HG02943 (cell line): ENCODE measurements at regions not wholly inside any gene's neighbourhood (a gene's known extent, or its start where the extent isn't known, plus 50 kb on each side); places are given as distances from the start of the nearest gene placed in this dataset.

Source experiments
- ATAC-seq: cut with Tn5 transposase; IDR thresholded peaks from one replicate; pipeline ENCODE4 v1.9.1; 2021; ENCODE audit warnings: mild to moderate bottlenecking, low read depth, moderate library complexity; ENCODE audit not compliant: unreplicated experiment

- no peak for ATAC-seq
Measured at GRCh38 chr2:217491271-217491670, 511.5 kb downstream of the TNS1 start.

GRCh38 chr2:217489145-217489960, 513.4 kb downstream of the TNS1 start:
- ATAC-seq, result no peak

DNA sequence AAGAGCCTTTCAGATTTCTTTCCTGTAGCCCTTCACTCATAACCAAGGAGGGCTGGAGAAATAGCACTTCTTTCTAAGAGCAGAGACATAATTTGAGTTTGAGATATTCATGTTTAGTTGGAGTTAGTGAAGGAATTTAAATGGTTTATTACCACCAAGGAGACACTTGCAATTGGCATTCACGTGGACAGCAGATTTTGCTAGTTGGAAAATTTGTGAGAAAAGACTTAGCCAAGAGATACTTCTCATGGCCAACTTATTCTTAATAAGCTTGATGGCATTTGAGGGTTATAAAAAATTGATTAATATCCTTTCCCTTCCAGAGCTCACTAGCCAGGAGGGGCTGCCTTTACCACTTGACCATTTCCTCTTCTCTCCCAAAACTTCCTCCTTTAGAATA, 518.7 kb downstream of the TNS1 start:
- no peak for ATAC-seq

- no peak for ATAC-seq
Measured at GRCh38 chr2:217482056-217482710, 520.6 kb downstream of the TNS1 start.

DNA sequence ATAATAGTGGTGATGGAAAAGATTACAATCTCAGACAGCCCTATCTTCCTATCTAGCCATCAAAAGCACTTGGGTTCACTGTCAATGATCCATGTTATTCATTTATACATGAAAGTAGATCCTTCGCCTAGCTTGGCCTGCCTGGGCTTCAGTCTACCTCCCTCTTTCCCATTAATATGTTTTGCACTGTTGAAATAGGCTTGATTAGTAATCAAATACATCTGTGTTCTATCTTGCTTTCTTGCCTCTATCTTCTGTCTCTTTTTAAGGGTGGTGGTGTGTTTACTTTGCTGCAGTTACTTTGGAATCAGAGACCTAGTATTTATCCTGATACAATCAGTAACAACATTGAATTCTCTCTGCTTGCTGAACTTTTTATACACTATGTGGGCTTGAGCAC, 521.2 kb downstream of the TNS1 start:
- no peak for ATAC-seq

GRCh38 chr2:217479566-217479965, 523.2 kb downstream of the TNS1 start:
- ATAC-seq, result no peak

GRCh38 chr2:217478831-217479455, 523.9 kb downstream of the TNS1 start:
- no peak for ATAC-seq

DNA sequence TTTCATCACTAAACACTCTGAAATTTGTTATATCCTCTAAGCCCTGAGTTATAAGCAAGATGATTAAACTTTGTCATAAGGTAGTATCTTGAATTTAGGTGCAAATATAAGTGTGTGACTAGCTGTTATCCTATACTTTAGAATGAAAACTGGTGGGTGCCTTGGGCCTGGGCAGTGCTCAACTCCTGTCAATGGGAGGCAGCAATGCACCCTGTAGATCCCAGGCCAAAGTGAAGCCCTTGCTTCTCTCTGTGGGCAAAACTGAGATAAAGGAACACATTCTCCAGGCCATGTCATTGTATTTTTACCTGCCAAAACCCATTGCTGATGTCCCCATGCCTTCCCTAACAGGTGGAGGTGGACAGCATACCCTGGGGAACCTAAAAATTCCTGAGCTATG, 525.2 kb downstream of the TNS1 start:
- ATAC-seq, result no peak

DNA sequence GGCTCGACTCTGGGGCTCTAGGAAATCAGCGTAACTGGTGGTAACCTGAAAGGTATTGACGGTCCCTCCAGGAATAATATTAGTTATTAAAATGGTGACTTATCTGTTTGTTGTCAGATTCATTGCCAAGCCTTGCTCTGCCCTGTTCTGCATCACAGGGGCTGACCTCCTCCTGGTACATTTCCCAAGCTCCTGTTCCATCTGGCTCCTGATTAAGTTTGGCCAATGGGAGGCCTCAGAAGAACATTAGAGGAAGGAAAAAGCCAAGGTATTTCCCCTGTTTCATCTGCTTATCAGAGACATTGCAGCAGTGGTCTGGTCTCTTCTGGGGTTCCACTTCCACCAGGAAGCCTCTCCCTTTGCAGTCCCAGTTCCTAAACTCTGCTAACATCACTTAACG, 527.0 kb downstream of the TNS1 start:
- ATAC-seq, result no peak

DNA sequence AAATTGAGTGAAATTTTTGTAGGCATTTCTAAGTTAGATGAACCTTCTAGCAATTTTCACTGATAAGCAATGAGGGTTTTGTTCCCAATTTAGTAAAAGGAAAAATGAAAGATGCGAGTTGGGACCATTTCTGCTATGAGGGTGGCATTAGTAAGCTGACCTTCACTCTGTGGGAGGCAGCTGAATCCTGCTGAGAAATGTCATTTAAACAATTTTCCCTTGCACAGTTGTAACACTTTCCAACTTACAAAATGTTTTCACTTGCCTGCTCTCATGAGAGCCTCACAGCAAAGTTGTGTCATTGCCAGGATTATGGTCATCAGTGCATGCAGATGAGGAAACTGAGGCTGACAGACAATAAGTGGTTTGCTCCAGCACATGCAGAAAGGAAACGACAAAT, 527.7 kb downstream of the TNS1 start:
- ATAC-seq, result no peak

GRCh38 chr2:217471319-217471718, 531.5 kb downstream of the TNS1 start:
- ATAC-seq, result no peak

DNA sequence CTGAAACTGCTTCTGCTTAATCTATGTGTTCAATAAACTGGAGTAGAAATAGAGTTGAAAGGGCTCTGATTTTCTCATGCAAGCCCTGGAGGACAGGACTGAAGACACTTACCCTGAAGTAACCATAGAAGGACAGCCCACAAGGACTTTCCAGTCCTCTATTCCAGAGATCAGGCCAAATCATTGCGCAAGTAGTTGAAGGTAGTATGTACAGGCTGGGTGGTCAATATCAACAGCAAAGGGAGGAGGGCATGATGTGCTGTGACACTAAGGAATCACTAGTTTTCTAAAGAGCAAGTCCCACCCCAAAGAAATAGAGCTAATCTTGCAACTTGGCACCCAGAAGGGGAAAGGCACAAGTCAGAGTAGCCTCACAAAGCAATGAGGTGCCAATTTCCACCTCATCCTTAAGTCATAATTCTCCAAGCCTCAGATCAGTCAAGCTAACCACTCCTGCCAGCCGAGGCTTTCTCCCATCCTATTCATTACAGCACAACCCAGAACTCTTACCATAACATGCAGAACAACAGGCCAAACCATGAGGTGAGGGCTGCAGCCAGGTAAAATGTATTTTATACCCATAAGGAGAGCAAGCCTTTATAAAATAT, 533.5 kb downstream of the TNS1 start:
- ATAC-seq, result no peak

DNA sequence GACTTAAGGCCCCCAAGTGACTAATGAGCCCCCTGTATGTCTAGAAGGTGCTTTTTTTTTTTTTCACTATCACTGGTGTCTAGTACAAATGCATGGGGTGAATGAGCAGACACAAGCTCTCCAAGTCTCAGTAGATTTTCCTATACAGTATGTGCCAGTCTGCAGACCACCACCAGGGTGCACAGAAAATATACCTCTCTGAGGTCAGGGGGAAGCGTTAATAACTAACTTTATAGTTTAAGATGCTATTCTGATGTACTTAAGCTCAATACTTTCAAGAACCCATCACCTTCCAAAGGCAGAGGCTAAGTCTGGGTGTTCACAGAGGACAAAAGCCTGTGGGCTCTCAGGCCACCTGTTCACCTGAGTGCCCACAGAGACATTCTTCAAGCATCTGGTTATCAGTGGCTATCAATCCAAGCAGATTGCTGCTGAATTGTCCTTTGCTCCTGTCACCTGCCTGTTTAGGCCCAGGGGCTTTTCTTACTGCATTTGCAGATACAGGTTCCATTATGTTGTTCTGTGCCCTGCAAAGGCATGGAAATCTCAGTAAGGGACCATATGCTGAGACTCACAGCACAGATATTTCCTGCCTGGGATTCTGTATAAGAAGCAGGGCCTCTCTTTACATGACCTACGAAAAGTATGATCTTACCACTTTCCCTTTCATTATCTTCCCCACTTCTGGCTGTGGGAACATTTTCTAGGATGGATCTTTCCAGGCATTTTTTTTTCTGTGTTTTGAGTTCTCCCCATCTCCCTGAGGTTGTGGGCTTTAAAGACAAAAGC, 534.6 kb downstream of the TNS1 start:
- ATAC-seq, result no peak

DNA sequence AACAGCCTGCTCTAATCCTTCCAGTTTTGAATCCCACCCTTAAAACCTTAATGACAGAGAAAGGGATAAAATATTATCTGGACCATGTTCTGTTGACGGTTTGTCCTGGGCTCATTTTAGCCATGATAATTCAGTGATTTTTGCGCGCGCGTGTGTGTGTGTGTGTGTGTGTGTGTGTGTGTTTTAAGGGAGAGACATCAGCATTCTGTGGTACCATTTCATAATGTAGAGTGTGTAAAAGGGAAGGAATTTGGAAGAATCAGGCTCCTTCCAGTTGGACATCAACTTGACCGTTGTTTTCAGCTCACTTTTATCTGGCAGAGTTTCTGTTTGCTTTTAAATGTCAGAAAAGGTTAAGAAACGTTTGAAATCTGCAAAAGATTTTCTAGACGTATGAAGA, 535.5 kb downstream of the TNS1 start:
- no peak for ATAC-seq

- no peak for ATAC-seq
Measured at GRCh38 chr2:217466805-217467204, 536.0 kb downstream of the TNS1 start.

DNA sequence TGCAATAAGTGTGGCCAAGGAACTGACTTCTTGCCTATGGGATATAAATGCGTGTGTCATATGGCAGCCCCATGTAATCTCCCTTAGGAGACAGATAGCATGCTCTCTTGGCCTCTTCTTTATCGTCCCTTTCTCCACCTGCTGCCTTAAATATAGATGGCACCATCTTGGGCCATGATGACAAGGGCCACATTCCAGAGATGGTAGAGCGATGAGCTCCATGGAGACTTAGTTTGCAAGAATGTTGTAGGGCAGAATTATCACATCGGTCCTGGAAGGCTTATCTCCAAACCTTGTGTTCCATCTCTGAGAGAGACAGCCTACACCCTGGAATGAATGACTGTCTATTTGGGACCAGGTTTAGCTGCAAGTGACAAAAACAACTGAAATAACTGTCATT, 536.7 kb downstream of the TNS1 start:
- no peak for ATAC-seq

GRCh38 chr2:217465100-217465499, 537.7 kb downstream of the TNS1 start:
- ATAC-seq, result no peak

DNA sequence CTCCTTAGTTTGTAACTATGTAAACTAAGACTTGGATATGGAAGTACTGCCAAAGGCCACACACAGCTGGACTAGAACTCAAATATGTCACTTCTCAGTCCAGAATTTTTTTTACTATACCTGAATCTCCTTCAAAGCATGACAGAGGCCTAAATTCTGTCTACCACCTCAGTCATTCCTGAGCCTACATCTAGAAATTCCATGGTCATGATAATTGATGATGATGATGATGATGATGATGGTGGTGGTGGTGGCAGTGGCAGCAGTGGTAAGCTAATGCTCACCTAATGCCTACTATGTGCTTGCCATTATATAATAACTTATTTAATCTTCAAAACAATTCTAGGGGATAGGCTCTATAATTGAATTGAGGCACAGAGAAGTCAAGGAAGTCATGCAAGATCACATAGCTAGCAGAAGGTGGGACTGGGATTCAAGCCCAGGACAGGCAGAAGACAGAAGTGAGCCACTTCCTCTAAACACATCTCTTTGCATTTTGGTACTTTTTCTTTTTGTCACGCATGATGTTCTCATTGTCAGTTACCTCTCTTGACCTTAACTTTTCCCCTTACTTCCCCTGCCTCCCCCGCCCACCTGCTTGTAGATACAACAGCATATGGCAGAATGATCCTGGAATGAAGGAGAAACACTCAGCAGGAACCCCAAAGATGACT, 539.3 kb downstream of the TNS1 start:
- no peak for ATAC-seq

- no peak for ATAC-seq
Measured at GRCh38 chr2:217462121-217462520, 540.7 kb downstream of the TNS1 start.

GRCh38 chr2:217461674-217462073, 541.1 kb downstream of the TNS1 start:
- ATAC-seq, result no peak
